Vagina (tissue), 2 donors: ENCODE measurements at regions not wholly inside any gene's neighbourhood (a gene's known extent, or its start where the extent isn't known, plus 50 kb on each side); places are given as distances from the start of the nearest gene placed in this dataset.

Experiments used
- DNase-seq, 2 donors: peaks; one replicate each; pipeline ENCODE4 v3.0.0-alpha.2; 2017; ENCODE audit errors: extremely low spot score in 2 of 2
- H3K27ac ChIP-seq: fragments of 200-600 bp; sonication (generic); one replicate; pipeline ENCODE4 v1.5.1; 2019
- H3K27me3 ChIP-seq: fragments of 200-600 bp; sonication (generic); one replicate; pipeline ENCODE4 v1.5.1; 2019
- H3K36me3 ChIP-seq, 2 donors: fragments of 200-600 bp; sonication (generic); one replicate each; pipeline ENCODE4 v1.5.1; 2017 to 2019
- H3K4me1 ChIP-seq: fragments of 200-600 bp; sonication (generic); one replicate; pipeline ENCODE4 v1.5.1; 2019
- H3K4me3 ChIP-seq, 2 donors: fragments of 200-600 bp; sonication (generic); 1 replicate in 1 of 2; 2 replicates in 1 of 2; pipeline ENCODE4 v1.5.1; 2016 to 2019
- H3K9me3 ChIP-seq: fragments of 200-600 bp; sonication (generic); one replicate; pipeline ENCODE4 v1.5.1; 2019
- POLR2A ChIP-seq, 2 donors: fragments of 450-650 bp; IDR thresholded peaks; one replicate each; pipeline ENCODE4 v1.6.1; 2017; ENCODE audit warnings: antibody characterized with exemption in 2 of 2, mild to moderate bottlenecking in 2 of 2, moderate library complexity in 2 of 2
- POLR2AphosphoS5 ChIP-seq, 2 donors: sonication (generic); formaldehyde crosslinking; IDR thresholded peaks; one replicate each; pipeline ENCODE4 v1.9.0; 2017; ENCODE audit warnings: antibody characterized with exemption in 2 of 2, mild to moderate bottlenecking in 2 of 2, low read depth in 1 of 2; ENCODE audit not compliant: insufficient read depth in 1 of 2
- intact Hi-C: fragments of 100-400 bp; cut with DNase I; formaldehyde crosslinking; loops from one replicate; pipeline ENCODE4 v1.15.1; 2023
- TF ChIP-seq, protein P1 (sequence below), 3 experiments: fragments of 450-650 bp in 2 of 3; fragments of 200-600 bp in 1 of 3; sonication (generic) in 1 of 3; IDR thresholded peaks; one replicate each; pipeline ENCODE4 v1.5.1; 2017 to 2019; ENCODE audit warnings: antibody characterized with exemption in 3 of 3, mild to moderate bottlenecking in 2 of 3, moderate library complexity in 2 of 3

DNA sequence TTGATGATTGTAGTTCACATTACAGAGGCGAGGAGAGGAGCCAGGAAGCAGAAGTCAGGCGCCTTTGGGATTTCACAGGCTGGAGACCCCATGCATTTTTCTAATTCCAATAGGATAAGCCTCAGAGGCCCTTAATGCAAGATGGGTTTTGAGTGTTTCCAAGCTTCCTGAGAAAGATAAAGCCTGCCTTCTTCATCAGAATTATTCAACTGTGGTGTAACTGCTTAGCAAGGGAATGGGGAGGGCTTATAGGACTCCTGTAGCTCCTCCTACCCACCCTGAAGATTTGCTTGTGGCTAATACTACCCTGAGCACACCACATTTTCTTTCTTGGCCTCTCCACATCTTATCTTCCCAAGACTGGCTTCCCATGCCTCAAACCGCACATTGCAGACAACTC, 151.1 kb upstream of the ISX start:
- no peak overlapping the region for H3K27ac ChIP-seq
- DNase-seq = no peak
- H3K4me3 ChIP-seq = no peak overlapping the region
- H3K9me3 ChIP-seq = no peaks in the 10 kb centered on the region
- H3K4me1 ChIP-seq = no peaks in the 10 kb centered on the region
- H3K27me3 ChIP-seq = no peaks in the 10 kb centered on the region
- intact Hi-C loops = no loop called here
- TF ChIP-seq, protein P1, sequence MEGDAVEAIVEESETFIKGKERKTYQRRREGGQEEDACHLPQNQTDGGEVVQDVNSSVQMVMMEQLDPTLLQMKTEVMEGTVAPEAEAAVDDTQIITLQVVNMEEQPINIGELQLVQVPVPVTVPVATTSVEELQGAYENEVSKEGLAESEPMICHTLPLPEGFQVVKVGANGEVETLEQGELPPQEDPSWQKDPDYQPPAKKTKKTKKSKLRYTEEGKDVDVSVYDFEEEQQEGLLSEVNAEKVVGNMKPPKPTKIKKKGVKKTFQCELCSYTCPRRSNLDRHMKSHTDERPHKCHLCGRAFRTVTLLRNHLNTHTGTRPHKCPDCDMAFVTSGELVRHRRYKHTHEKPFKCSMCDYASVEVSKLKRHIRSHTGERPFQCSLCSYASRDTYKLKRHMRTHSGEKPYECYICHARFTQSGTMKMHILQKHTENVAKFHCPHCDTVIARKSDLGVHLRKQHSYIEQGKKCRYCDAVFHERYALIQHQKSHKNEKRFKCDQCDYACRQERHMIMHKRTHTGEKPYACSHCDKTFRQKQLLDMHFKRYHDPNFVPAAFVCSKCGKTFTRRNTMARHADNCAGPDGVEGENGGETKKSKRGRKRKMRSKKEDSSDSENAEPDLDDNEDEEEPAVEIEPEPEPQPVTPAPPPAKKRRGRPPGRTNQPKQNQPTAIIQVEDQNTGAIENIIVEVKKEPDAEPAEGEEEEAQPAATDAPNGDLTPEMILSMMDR (IDR thresholded peaks at IDR 0.05) = no peak
- TF ChIP-seq POLR2A (IDR thresholded peaks at IDR 0.05) (no peak), POLR2AphosphoS5 (IDR thresholded peaks at IDR 0.05; ENCODE audit: insufficient read depth in 1 of 2, low read depth in 1 of 2) (no peak)
- H3K36me3 ChIP-seq = no peaks in the 10 kb centered on the region

DNA sequence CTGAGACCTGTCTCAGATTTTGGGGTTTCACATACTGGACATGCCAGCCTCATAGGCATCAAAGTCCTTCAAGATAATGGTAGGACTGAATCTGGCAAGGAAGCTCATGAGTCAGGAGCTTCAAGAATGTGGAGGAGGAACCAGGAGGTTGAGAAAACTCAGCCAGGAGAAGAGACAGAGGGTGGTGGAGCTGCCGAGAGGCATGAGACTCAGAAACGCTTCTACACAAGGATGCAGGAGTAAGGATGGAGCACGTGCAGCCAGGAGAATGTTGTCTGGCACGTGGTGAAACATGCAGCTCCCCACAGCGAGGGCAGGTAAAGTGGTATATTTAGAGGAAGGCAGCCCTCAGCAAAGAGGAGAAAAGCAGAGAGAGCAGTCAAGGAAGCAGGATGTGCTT, 148.7 kb upstream of the ISX start:
- Histone ChIP-seq H3K27me3 (no peaks in the 10 kb centered on the region), H3K27ac (no peak overlapping the region), H3K4me1 (no peaks in the 10 kb centered on the region), H3K4me3 (no peak overlapping the region), H3K36me3 (no peaks in the 10 kb centered on the region), H3K9me3 (no peaks in the 10 kb centered on the region)
- TF ChIP-seq POLR2A (IDR thresholded peaks at IDR 0.05) (no peak), POLR2AphosphoS5 (IDR thresholded peaks at IDR 0.05; ENCODE audit: insufficient read depth in 1 of 2, low read depth in 1 of 2) (no peak)
- TF ChIP-seq, protein P1 (IDR thresholded peaks at IDR 0.05) = no peak
- no peak for DNase-seq
- intact Hi-C loops = no loop called here

DNA sequence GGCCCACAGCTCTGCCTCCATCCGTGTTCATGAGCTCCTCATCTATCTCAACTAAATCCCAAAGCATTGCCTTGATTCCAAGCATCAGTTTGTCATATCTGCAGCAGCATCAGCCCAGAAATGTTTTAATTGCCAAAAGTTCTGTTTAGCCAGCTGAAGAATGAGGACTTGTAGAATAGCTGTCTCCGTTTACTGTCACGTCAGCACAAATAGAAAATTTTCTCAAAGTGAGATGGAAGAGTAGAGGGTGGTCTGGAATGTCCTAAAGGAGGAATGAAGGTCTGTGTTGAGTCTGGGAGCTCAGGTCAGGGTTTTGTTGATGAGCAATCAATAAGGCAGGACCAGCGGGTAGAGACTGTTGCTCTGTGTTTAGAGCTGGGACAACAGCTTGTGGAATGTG, 134.9 kb upstream of the ISX start:
- H3K4me3 ChIP-seq = no peak overlapping the region
- no peaks in the 10 kb centered on the region for H3K27me3 ChIP-seq
- DNase-seq = no peak
- H3K4me1 ChIP-seq = no peaks in the 10 kb centered on the region
- intact Hi-C loops = no loop called here
- TF ChIP-seq POLR2A (IDR thresholded peaks at IDR 0.05) (no peak), POLR2AphosphoS5 (IDR thresholded peaks at IDR 0.05; ENCODE audit: insufficient read depth in 1 of 2, low read depth in 1 of 2) (no peak)
- TF ChIP-seq, protein P1 (IDR thresholded peaks at IDR 0.05) = no peak
- no peaks in the 10 kb centered on the region for H3K9me3 ChIP-seq
- H3K36me3 ChIP-seq = no peaks in the 10 kb centered on the region
- no peak overlapping the region for H3K27ac ChIP-seq

DNA sequence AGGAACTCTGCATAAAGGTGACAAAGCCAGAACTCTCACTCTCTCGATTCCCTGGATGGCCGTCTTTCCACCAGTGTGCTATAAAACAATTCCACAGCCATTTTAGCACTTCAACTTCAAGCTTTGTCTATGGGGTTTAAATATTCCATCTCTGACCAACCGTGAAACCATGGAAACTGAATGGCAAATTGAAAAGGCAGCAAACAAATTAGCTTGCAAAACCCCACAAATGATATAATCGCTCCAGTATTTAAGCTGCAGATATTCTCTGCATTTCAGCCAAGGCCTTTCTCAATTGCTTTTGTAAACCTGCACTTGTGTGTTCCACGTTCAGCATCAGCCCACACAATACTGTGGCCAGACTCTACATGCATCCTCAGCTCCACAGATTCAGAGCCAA, 131.7 kb upstream of the ISX start:
- H3K4me1 ChIP-seq = no peaks in the 10 kb centered on the region
- intact Hi-C loops = no loop called here

DNA sequence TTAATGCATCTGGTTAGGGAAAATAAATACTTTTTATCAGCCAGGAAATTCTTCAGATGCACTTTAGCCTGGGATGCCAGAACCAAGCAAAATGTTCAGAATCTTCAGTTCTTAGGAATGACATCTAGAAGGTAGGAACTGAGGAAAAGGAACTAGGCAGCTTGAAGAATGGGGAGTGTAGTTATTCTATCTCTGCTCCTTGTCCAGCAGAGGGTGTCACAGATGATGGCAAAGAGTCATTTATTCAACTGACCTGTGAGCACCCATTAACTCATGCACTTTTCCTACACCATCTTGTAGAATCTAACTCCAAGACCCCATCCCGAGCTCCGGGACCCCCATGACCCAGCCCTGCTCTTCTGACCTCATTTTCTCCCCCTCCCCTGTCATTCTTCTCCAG, 122.1 kb upstream of the ISX start:
- Histone ChIP-seq H3K9me3 (no peaks in the 10 kb centered on the region), H3K27ac (no peak overlapping the region), H3K27me3 (no peaks in the 10 kb centered on the region), H3K4me1 (no peaks in the 10 kb centered on the region), H3K36me3 (no peaks in the 10 kb centered on the region), H3K4me3 (no peak overlapping the region)
- intact Hi-C loops = no loop called here
- TF ChIP-seq POLR2AphosphoS5 (IDR thresholded peaks at IDR 0.05; ENCODE audit: insufficient read depth in 1 of 2, low read depth in 1 of 2) (no peak), POLR2A (IDR thresholded peaks at IDR 0.05) (no peak)
- TF ChIP-seq, protein P1 (IDR thresholded peaks at IDR 0.05) = no peak
- no peak for DNase-seq

More for the DNA sequence above, 131.7 kb upstream of the ISX start:
- Histone ChIP-seq H3K27ac (no peak overlapping the region), H3K9me3 (no peaks in the 10 kb centered on the region), H3K36me3 (no peaks in the 10 kb centered on the region), H3K4me3 (no peak overlapping the region), H3K27me3 (no peaks in the 10 kb centered on the region)
- TF ChIP-seq, protein P1 (IDR thresholded peaks at IDR 0.05) = no peak
- TF ChIP-seq POLR2A (IDR thresholded peaks at IDR 0.05) = no peak
- TF ChIP-seq POLR2AphosphoS5 (IDR thresholded peaks at IDR 0.05; ENCODE audit: insufficient read depth in 1 of 2, low read depth in 1 of 2) = no peak
- DNase-seq = no peak
